Ishikawa (cell line): ENCODE measurements at regions not wholly inside any gene's neighbourhood (a gene's known extent, or its start where the extent isn't known, plus 50 kb on each side); places are given as distances from the start of the nearest gene placed in this dataset.

ENCODE experiments used
- CEBPB ChIP-seq: IDR thresholded peaks from 2 replicates; pipeline ENCODE4 v1.6.1; 2012
- CREB1 ChIP-seq: IDR thresholded peaks from 2 replicates; pipeline ENCODE4 v1.6.1; 2012; ENCODE audit warnings: low read depth
- EGR1 ChIP-seq: IDR thresholded peaks from 2 replicates; pipeline ENCODE4 v1.6.1; 2012
- EP300 ChIP-seq: IDR thresholded peaks from 2 replicates; pipeline ENCODE4 v1.6.1; 2012; ENCODE audit warnings: borderline replicate concordance
- FOXM1 ChIP-seq: IDR thresholded peaks from 2 replicates; pipeline ENCODE4 v1.6.1; 2012; ENCODE audit warnings: low read depth, borderline replicate concordance
- MAX ChIP-seq: IDR thresholded peaks from 2 replicates; pipeline ENCODE4 v1.6.1; 2012
- NFIC ChIP-seq: IDR thresholded peaks from 2 replicates; pipeline ENCODE4 v1.6.1; 2012
- RAD21 ChIP-seq: IDR thresholded peaks from 2 replicates; pipeline ENCODE4 v1.6.1; 2012; ENCODE audit warnings: low read depth
- REST ChIP-seq: IDR thresholded peaks from 2 replicates; pipeline ENCODE4 v1.6.1; 2012; ENCODE audit warnings: low read depth, mild to moderate bottlenecking
- TAF1 ChIP-seq: IDR thresholded peaks from 2 replicates; pipeline ENCODE4 v1.6.1; 2012; ENCODE audit warnings: low read depth, mild to moderate bottlenecking
- TCF12 ChIP-seq: IDR thresholded peaks from 2 replicates; pipeline ENCODE4 v1.6.1; 2012; ENCODE audit warnings: low read depth
- TEAD4 ChIP-seq: IDR thresholded peaks from 2 replicates; pipeline ENCODE4 v1.6.1; 2012
- USF1 ChIP-seq: IDR thresholded peaks from 2 replicates; pipeline ENCODE4 v1.6.1; 2012
- YY1 ChIP-seq: IDR thresholded peaks from 2 replicates; pipeline ENCODE4 v1.6.1; 2012; ENCODE audit warnings: low read depth
- ZBTB7A ChIP-seq: IDR thresholded peaks from 2 replicates; pipeline ENCODE4 v1.6.1; 2012; ENCODE audit warnings: low read depth

- TF ChIP-seq EGR1 (no peak), CREB1 (no peak), MAX (no peak), ZBTB7A (no peak), YY1 (no peak), FOXM1 (no peak), RAD21 (no peak), EP300 (no peak), USF1 (no peak), TAF1 (no peak), CEBPB (no peak), TEAD4 (no peak), NFIC (no peak), REST (no peak), TCF12 (no peak)
These were observed 358.5 kb upstream of the RGMB start for GRCh38 chr5:98414938-98415337.

GRCh38 chr5:98415663-98416062 lies 357.8 kb upstream of the RGMB start:
- TF ChIP-seq TCF12 (no peak), FOXM1 (no peak), EP300 (no peak), TEAD4 (no peak)

- TF ChIP-seq ZBTB7A, result no peak
- no peak for TF ChIP-seq RAD21
- TF ChIP-seq FOXM1, result no peak
These were observed 356.9 kb upstream of the RGMB start for GRCh38 chr5:98416541-98416940.

- TF ChIP-seq CEBPB (no peak), EP300 (no peak), TEAD4 (no peak), USF1 (no peak), REST (no peak), RAD21 (no peak)
These were observed 353.6 kb upstream of the RGMB start for GRCh38 chr5:98419825-98420224.

GRCh38 chr5:98424681-98425450 lies 348.6 kb upstream of the RGMB start:
- TF ChIP-seq NFIC, result no peak
- TF ChIP-seq TEAD4, result no peak
- TF ChIP-seq TAF1, result no peak

GRCh38 chr5:98425640-98426039 lies 347.8 kb upstream of the RGMB start:
- TF ChIP-seq YY1, result no peak
- no peak for TF ChIP-seq FOXM1
- no peak for TF ChIP-seq TAF1
- TF ChIP-seq TEAD4, result no peak
- no peak for TF ChIP-seq USF1
- TF ChIP-seq TCF12, result no peak
- no peak for TF ChIP-seq EP300
- TF ChIP-seq REST, result no peak
- TF ChIP-seq ZBTB7A, result no peak
- TF ChIP-seq CREB1, result no peak
- TF ChIP-seq CEBPB, result no peak
- TF ChIP-seq EGR1, result no peak
- TF ChIP-seq RAD21, result no peak
